GM06990 (cell line): ENCODE measurements at regions not wholly inside any gene's neighbourhood (a gene's known extent, or its start where the extent isn't known, plus 50 kb on each side); places are given as distances from the start of the nearest gene placed in this dataset.

Experiments used
- DNase-seq: peaks from one replicate; pipeline ENCODE4 v3.0.0-alpha.2; 2011; ENCODE audit not compliant: insufficient read length; ENCODE audit errors: extremely low read depth
- H3K27me3 ChIP-seq: replicated peaks from 2 replicates; pipeline ENCODE4 v1.6.0; 2011; ENCODE audit warnings: low read length; ENCODE audit not compliant: control insufficient read depth, insufficient read depth
- H3K36me3 ChIP-seq: 2 replicates; pipeline ENCODE4 v1.5.1; 2011; ENCODE audit warnings: low read length; ENCODE audit not compliant: control insufficient read depth, insufficient read depth
- H3K4me3 ChIP-seq: replicated peaks from 2 replicates; pipeline ENCODE4 v1.5.1; 2011; ENCODE audit warnings: low read depth, mild to moderate bottlenecking, control low read depth, low read length
- TF ChIP-seq, protein P1 (sequence below): IDR thresholded peaks from 2 replicates; pipeline ENCODE4 v1.5.1; 2011; ENCODE audit warnings: low read length, control low read depth, mild to moderate bottlenecking, inconsistent platforms; ENCODE audit not compliant: insufficient read depth, poor library complexity, severe bottlenecking

DNA sequence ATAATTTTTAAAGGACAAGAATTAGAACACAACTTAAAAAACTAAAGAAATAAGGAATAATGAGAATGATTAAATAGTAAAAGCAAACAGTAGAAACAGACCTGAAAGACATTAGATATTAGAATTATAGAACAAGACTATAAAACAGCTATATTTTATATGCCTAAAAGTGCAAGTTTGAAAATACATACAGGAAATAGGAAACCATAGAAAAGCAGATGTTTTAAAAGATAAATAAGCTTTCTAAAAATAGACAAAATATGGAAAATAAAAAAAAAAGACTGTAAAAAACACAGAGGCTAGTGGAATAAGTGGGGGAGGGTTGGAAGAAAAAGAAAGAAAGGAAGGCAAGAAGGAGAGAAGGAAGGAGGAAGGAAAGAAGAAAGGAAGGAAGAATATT is 407.3 kb downstream of the IDS start:
- Histone ChIP-seq H3K27me3 (no peaks in the 10 kb centered on the region), H3K4me3 (no peak overlapping the region), H3K36me3 (no peaks in the 10 kb centered on the region)
- no peak for DNase-seq
- TF ChIP-seq, protein P1, sequence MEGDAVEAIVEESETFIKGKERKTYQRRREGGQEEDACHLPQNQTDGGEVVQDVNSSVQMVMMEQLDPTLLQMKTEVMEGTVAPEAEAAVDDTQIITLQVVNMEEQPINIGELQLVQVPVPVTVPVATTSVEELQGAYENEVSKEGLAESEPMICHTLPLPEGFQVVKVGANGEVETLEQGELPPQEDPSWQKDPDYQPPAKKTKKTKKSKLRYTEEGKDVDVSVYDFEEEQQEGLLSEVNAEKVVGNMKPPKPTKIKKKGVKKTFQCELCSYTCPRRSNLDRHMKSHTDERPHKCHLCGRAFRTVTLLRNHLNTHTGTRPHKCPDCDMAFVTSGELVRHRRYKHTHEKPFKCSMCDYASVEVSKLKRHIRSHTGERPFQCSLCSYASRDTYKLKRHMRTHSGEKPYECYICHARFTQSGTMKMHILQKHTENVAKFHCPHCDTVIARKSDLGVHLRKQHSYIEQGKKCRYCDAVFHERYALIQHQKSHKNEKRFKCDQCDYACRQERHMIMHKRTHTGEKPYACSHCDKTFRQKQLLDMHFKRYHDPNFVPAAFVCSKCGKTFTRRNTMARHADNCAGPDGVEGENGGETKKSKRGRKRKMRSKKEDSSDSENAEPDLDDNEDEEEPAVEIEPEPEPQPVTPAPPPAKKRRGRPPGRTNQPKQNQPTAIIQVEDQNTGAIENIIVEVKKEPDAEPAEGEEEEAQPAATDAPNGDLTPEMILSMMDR = no peak

GRCh38 chrX:149092179-149092578 is 412.9 kb downstream of the IDS start:
- Histone ChIP-seq H3K4me3 (no peak overlapping the region), H3K27me3 (no peaks in the 10 kb centered on the region), H3K36me3 (no peaks in the 10 kb centered on the region)
- TF ChIP-seq, protein P1 = no peak
- DNase-seq = no peak

GRCh38 chrX:149079805-149080406 is 425.2 kb downstream of the IDS start:
- no peaks in the 10 kb centered on the region for H3K36me3 ChIP-seq
- TF ChIP-seq, protein P1 = no peak
- no peak for DNase-seq

DNA sequence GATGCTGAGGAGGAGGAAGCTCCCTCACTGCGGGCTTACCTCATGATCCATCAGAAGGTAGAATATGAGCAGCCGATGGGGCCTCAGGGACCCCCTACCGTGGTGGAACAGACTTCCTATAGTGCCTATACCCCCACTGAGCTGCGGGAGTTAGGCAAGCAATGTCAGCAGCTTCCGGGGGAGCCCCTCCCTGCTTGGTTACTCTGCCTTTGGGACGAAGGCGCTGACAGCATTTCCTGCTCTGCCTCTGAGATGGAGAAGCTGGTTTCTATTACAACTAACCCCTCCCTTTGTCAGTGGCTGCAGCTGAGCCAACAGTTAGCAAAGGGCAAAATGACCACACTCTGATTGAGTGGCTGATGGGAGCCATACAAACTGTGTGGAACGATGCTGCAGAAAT is 430.7 kb downstream of the IDS start:
- H3K4me3 ChIP-seq = no peak overlapping the region
- H3K27me3 ChIP-seq = no peaks in the 10 kb centered on the region
- TF ChIP-seq, protein P1 = no peak
- peak; percentile 2 for DNase-seq
- no peaks in the 10 kb centered on the region for H3K36me3 ChIP-seq

More at GRCh38 chrX:149079805-149080406, 425.2 kb downstream of the IDS start:
- Histone ChIP-seq H3K4me3 (no peak overlapping the region), H3K27me3 (no peaks in the 10 kb centered on the region)

GRCh38 chrX:149073479-149073878 is 431.6 kb downstream of the IDS start:
- TF ChIP-seq, protein P1 = no peak
- no peaks in the 10 kb centered on the region for H3K27me3 ChIP-seq
- no peak overlapping the region for H3K4me3 ChIP-seq
- no peaks in the 10 kb centered on the region for H3K36me3 ChIP-seq
- no peak for DNase-seq

DNA sequence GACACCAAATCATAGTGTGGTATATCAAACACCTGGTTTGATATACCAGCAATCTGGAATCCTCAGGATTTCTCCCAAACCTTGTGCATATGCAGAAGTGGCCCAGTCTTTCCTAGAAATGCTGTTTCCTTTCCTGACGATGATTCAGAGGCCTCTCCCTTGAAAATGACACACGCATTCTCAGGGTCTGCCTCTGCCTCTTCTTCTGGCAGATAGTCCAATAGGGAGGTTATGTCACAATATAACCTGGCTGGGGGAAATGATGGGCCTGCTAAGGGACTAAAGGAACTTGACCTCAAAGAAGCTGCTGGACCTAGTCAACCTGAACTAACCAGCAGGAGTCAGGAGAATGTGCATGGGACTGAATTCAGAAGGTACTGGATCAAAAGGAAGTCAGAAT is 435.2 kb downstream of the IDS start:
- DNase-seq = no peak
- Histone ChIP-seq H3K27me3 (no peaks in the 10 kb centered on the region), H3K4me3 (no peak overlapping the region), H3K36me3 (no peaks in the 10 kb centered on the region)
- TF ChIP-seq, protein P1 = no peak
